ENCODE measurements at regions not wholly inside any gene's neighbourhood (a gene's known extent, or its start where the extent isn't known, plus 50 kb on each side); places are given as distances from the start of the nearest gene placed in this dataset.

DNA sequence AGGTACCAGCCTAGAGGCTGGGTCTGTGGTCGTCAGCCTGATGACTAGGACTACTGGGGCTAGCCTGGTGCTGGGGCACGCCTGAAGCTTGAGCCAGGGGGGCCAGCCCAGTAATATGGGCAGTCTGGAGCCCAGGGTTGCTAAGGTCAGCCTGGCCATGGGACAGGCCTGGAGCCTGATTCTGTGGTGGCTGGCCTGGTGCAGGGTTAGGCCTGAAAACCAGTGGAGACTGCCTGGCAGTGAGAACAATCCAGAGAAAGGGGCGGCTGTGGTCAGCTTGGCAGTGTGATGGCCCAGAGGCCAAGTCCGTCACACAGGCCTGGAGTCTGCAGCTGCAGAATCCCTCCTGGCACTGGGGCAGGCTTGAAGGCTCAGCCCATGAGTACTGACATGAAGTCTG, 445.8 kb downstream of the SATB2 start:
- H3K27me3 ChIP-seq (ENCODE audit: control insufficient read depth, insufficient read depth, low read length), result no peaks in the 10 kb centered on the region
- H3K27ac ChIP-seq (ENCODE audit: low read depth, low read length), result no peak overlapping the region
- no peak overlapping the region for H3K4me3 ChIP-seq (ENCODE audit: low read depth, low read length)
- DNase-seq (ENCODE audit: low read depth, low spot score), result no peak
- no peaks in the 10 kb centered on the region for H3K9me3 ChIP-seq (ENCODE audit: control insufficient read depth, insufficient read depth, low read length)
- TF ChIP-seq, protein P1, sequence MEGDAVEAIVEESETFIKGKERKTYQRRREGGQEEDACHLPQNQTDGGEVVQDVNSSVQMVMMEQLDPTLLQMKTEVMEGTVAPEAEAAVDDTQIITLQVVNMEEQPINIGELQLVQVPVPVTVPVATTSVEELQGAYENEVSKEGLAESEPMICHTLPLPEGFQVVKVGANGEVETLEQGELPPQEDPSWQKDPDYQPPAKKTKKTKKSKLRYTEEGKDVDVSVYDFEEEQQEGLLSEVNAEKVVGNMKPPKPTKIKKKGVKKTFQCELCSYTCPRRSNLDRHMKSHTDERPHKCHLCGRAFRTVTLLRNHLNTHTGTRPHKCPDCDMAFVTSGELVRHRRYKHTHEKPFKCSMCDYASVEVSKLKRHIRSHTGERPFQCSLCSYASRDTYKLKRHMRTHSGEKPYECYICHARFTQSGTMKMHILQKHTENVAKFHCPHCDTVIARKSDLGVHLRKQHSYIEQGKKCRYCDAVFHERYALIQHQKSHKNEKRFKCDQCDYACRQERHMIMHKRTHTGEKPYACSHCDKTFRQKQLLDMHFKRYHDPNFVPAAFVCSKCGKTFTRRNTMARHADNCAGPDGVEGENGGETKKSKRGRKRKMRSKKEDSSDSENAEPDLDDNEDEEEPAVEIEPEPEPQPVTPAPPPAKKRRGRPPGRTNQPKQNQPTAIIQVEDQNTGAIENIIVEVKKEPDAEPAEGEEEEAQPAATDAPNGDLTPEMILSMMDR (IDR thresholded peaks at IDR 0.05; ENCODE audit: low read depth, low read length), result no peak
- ChIA-PET CTCF (interaction anchor here (1.8 kb wide), 1 partner anchor 477 kb away, joined by 6 read pairs; no protein-coding TSS in a partner anchor), POLR2A (no interaction called here)

DNA sequence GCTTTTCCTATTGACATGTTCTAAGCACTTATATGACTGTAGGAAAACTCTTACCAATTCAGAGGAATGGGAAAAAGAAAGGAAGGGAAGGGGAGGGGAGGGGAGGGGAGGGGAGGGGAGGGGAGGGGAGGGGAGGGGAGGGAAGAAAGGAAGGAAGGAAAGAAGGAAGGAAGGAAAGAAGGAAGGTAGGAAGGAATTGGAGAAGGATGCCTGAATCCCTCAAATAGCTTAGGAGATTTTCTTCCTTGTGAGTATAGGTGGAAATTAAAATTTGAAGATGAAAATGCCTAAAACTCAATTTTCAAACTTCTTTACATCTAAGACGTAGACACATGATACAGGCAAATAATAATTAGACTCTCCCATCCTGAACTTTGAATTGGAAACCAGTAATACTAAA, 463.1 kb downstream of the SATB2 start:
- ChIA-PET POLR2A (no interaction called here), CTCF (no interaction called here)
- no peak for DNase-seq (ENCODE audit: low read depth, low spot score)
- Histone ChIP-seq H3K27me3 (ENCODE audit: control insufficient read depth, insufficient read depth, low read length) (no peaks in the 10 kb centered on the region), H3K9me3 (ENCODE audit: control insufficient read depth, insufficient read depth, low read length) (no peaks in the 10 kb centered on the region), H3K4me3 (ENCODE audit: low read depth, low read length) (no peak overlapping the region), H3K27ac (ENCODE audit: low read depth, low read length) (no peak overlapping the region)
- TF ChIP-seq, protein P1 (IDR thresholded peaks at IDR 0.05; ENCODE audit: low read depth, low read length), result no peak

DNA sequence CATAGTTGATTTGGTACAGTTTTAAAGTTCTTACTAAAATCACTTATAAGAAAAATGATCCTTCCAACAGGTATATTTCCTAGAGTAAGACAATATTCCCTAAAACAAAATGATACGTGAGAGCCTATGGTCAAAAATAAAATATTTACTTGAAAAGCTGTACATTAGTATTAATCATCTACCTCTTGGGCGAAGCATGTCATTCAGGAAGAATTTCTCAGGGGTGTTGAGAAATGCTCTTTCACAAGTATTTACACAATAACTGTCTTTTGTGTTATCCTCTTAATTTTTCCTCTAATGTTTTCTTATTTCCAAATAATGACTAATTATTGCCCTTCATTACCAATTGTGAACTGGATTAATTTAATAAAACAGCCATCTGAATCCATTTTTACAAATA, 466.3 kb downstream of the SATB2 start:
- TF ChIP-seq, protein P1 (IDR thresholded peaks at IDR 0.05; ENCODE audit: low read depth, low read length), result no peak
- ChIA-PET CTCF (no interaction called here), POLR2A (no interaction called here)
- H3K9me3 ChIP-seq (ENCODE audit: control insufficient read depth, insufficient read depth, low read length), result no peaks in the 10 kb centered on the region
- H3K4me3 ChIP-seq (ENCODE audit: low read depth, low read length), result no peak overlapping the region
- DNase-seq (ENCODE audit: low read depth, low spot score), result no peak
- no peak overlapping the region for H3K27ac ChIP-seq (ENCODE audit: low read depth, low read length)
- H3K27me3 ChIP-seq (ENCODE audit: control insufficient read depth, insufficient read depth, low read length), result no peaks in the 10 kb centered on the region

DNA sequence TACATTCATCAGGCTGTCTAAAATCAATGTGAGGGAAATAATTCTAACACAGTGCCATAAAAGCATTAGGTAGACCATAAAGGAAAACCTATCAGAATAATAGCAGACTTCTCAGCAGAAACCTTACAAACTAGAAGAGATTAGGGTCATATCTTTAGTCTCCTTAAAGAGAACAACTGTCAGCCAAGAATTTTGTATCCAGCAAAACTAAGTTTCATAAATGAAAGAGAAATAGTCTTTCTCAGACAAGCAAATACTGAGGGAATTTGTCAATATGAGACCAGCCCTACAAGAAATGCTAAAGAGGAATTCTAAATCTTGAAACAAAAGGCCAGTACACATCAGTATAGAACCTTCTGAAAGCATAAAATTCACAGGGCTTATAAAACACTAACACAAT, 482.0 kb downstream of the SATB2 start:
- Histone ChIP-seq H3K27me3 (ENCODE audit: control insufficient read depth, insufficient read depth, low read length) (no peaks in the 10 kb centered on the region), H3K4me3 (ENCODE audit: low read depth, low read length) (no peak overlapping the region), H3K27ac (ENCODE audit: low read depth, low read length) (no peak overlapping the region), H3K9me3 (ENCODE audit: control insufficient read depth, insufficient read depth, low read length) (no peaks in the 10 kb centered on the region)
- TF ChIP-seq, protein P1 (IDR thresholded peaks at IDR 0.05; ENCODE audit: low read depth, low read length), result no peak
- DNase-seq (ENCODE audit: low read depth, low spot score), result no peak
- ChIA-PET POLR2A (no interaction called here), CTCF (no interaction called here)

DNA sequence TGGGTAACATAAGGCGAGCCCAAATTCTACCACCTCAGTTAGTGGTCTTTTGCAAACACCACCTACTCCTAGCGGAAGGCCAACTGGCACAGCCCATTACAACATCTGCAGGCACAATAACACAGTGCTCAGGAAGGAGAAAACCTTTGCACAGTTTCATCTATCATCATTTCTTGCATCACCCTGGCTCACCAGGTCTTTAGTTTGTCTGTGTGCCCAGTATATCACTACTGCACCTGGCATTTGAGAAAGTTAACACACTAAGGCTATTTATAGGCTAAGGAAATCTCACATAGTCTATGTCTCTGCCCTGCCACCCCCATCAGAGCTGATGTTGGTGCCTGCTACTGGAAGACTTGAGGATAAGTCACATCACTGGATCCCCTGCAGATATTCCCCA, 484.0 kb downstream of the SATB2 start:
- ChIA-PET CTCF (no interaction called here), POLR2A (no interaction called here)
- TF ChIP-seq, protein P1 (IDR thresholded peaks at IDR 0.05; ENCODE audit: low read depth, low read length), result no peak
- no peak overlapping the region for H3K4me3 ChIP-seq (ENCODE audit: low read depth, low read length)
- H3K27me3 ChIP-seq (ENCODE audit: control insufficient read depth, insufficient read depth, low read length), result no peaks in the 10 kb centered on the region
- no peak overlapping the region for H3K27ac ChIP-seq (ENCODE audit: low read depth, low read length)
- H3K9me3 ChIP-seq (ENCODE audit: control insufficient read depth, insufficient read depth, low read length), result no peaks in the 10 kb centered on the region
- DNase-seq (ENCODE audit: low read depth, low spot score), result no peak

All from AG04450 (cell line).